T-cell (primary cell): ENCODE measurements at regions not wholly inside any gene's neighbourhood (a gene's known extent, or its start where the extent isn't known, plus 50 kb on each side); places are given as distances from the start of the nearest gene placed in this dataset.

Experiments
- ATAC-seq, 4 experiments: fragments of 200-7000 bp in 3 of 4; fragments of 150-1000 bp in 1 of 4; cut with Tn5 transposase; replicated peaks in 1 of 4; 1 replicate in 3 of 4; 2 replicates in 1 of 4; pipeline ENCODE4 v1.10.0; 2021; ENCODE audit warnings: moderate library complexity in 3 of 4, mild to moderate bottlenecking in 2 of 4, moderate number of reproducible peaks in 1 of 4
- CTCF ChIA-PET, 2 donors: fragments of 300-600 bp; sonication (Branson Sonifier 250); formaldehyde crosslinking; loops; one replicate each; lab custom pipeline; 2022; ENCODE audit warnings: antibody characterized with exemption in 2 of 2; lab: Charles Lee
- POLR2A ChIA-PET, 2 donors: fragments of 300-600 bp; sonication (Branson Sonifier 250); formaldehyde crosslinking; loops; one replicate each; lab custom pipeline; 2022; ENCODE audit warnings: antibody characterized with exemption in 2 of 2; lab: Charles Lee
- DNase-seq, 35 experiments: peaks; one replicate each; pipeline versions ENCODE4 v3.0.0 to v3.0.0-alpha.2; 2013 to 2023
- H3K27ac ChIP-seq: one replicate; pipeline ENCODE4 v1.5.1; 2013; ENCODE audit warnings: low read length
- H3K27me3 ChIP-seq, 2 experiments: replicated peaks in 1 of 2; 1 replicate in 1 of 2; 2 replicates in 1 of 2; pipeline versions ENCODE4 v1.6.1 to v1.7.0; 2013; ENCODE audit warnings: low read length in 1 of 2, mixed read lengths in 1 of 2; ENCODE audit not compliant: control insufficient read depth in 2 of 2, insufficient read depth in 2 of 2; ENCODE audit errors: extremely low read depth in 1 of 2
- H3K36me3 ChIP-seq, 2 donors: 1 replicate in 1 of 2; 2 replicates in 1 of 2; pipeline versions ENCODE4 v1.6.1 to v1.7.0; 2013; ENCODE audit warnings: low read length in 1 of 2; ENCODE audit not compliant: control insufficient read depth in 2 of 2, insufficient read depth in 1 of 2; ENCODE audit errors: extremely low read depth in 1 of 2
- H3K4me1 ChIP-seq, 2 experiments: 1 replicate in 1 of 2; 2 replicates in 1 of 2; pipeline versions ENCODE4 v1.6.1 to v1.7.0; 2013; ENCODE audit warnings: low read length in 2 of 2, mixed read lengths in 1 of 2; ENCODE audit not compliant: insufficient read depth in 2 of 2, control insufficient read depth in 1 of 2; ENCODE audit errors: extremely low read depth in 1 of 2
- H3K4me3 ChIP-seq, 2 donors: 1 replicate in 1 of 2; 2 replicates in 1 of 2; pipeline versions ENCODE4 v1.5.1 to v1.7.0; 2013; ENCODE audit warnings: mild to moderate bottlenecking in 2 of 2, low read length in 1 of 2, moderate library complexity in 1 of 2; ENCODE audit not compliant: control insufficient read depth in 1 of 2; ENCODE audit errors: extremely low read depth in 1 of 2
- H3K9me3 ChIP-seq: 2 replicates; pipeline ENCODE4 v1.7.0; 2013
- H3K27ac Mint-ChIP-seq, 2 donors: one replicate each; pipeline ENCODE4 v1.8.0; 2020 to 2021; ENCODE audit warnings: mild to moderate bottlenecking in 2 of 2, mixed read lengths in 2 of 2
- H3K27me3 Mint-ChIP-seq, 2 donors: one replicate each; pipeline ENCODE4 v1.8.0; 2021 to 2022; ENCODE audit warnings: mixed read lengths in 2 of 2
- H3K36me3 Mint-ChIP-seq: one replicate; pipeline ENCODE4 v1.8.0; 2021; ENCODE audit warnings: mixed read lengths
- H3K4me1 Mint-ChIP-seq, 3 donors: one replicate each; pipeline ENCODE4 v1.8.0; 2020 to 2022; ENCODE audit warnings: mixed read lengths in 3 of 3, mild to moderate bottlenecking in 1 of 3
- H3K4me3 Mint-ChIP-seq, 3 donors: one replicate each; pipeline ENCODE4 v1.8.0; 2020 to 2022; ENCODE audit warnings: mild to moderate bottlenecking in 3 of 3, mixed read lengths in 3 of 3, moderate library complexity in 3 of 3
- H3K9me3 Mint-ChIP-seq, 3 donors: one replicate each; pipeline ENCODE4 v1.8.0; 2020 to 2022; ENCODE audit warnings: mixed read lengths in 3 of 3
- WGBS: methylation state at CpG from one replicate; pipeline ENCODE4 v1.1.5; 2013; ENCODE audit warnings: missing lambda C conversion rate; ENCODE audit not compliant: insufficient coverage; 5-methylcytosine and 5-hydroxymethylcytosine counted together

DNA sequence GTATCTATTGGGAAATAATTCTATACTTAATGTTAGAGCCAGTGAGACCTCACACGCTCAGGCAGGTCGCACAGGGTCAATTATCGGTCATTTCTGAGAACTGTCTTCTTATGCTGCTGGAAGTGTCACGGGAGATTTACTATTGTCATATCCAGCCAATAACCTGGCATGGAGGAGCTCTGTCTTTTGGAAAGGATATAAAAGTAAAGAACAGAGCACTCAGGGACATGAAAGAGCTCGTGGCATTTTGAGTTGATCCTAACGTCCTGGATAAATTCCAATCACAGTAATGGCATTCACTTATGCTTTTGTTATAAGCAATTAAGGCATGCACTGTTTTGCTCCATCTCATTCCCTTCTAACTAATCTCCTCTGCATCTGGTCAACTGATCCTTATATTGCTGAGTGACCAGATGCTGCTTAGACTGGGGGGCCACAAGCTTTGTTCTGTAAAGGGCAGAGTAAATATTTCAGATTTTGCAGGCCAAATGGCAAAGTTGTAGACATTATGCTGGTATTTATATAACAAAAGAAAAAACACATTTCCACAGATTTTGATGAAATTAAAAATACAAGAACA, 453.5 kb upstream of the SMIM21 start:
- Mint-ChIP-seq H3K36me3 (no peaks in the 10 kb centered on the region), H3K27me3 (peaks cover 4 to 10% of the 10 kb centered on the region in 2 donors), H3K4me3 (no peak overlapping the region), H3K4me1 (no peaks in the 10 kb centered on the region), H3K27ac (no peak overlapping the region), H3K9me3 (peaks cover 6 to 12% (median 9%) of the 10 kb centered on the region in 3 donors)
- no peak for ATAC-seq
- ChIA-PET POLR2A (no interaction called here), CTCF (no interaction called here)
- peaks cover 0 to 2% of the 10 kb centered on the region in 2 experiments for H3K27me3 ChIP-seq
- H3K4me1 ChIP-seq: no peaks in the 10 kb centered on the region
- H3K9me3 ChIP-seq: no peaks in the 10 kb centered on the region
- WGBS: 50% methylated on average over 2 of the region's 6 CpGs
- no peaks in the 10 kb centered on the region for H3K36me3 ChIP-seq
- no peak for DNase-seq
- no peak overlapping the region for H3K27ac ChIP-seq
- H3K4me3 ChIP-seq: no peak overlapping the region

DNA sequence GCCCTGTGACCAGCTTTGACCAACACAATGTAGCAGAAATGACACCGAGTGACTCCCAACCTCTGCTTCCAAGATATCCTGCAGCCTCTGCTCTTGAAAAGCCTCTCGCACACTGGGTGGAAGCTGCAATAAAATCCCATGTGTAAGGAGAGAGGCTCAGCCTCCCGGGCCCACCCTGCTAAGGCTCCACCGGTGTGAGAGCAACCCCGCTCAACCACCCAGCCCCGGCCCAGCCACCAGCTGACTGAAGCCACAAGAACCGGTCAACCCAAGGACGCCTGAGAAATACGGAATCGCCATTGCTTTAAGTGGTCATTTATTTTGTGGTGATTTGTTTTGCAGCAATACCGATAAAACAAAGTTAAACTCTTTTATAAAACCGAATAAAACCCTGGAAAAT, 452.8 kb upstream of the SMIM21 start:
- ATAC-seq: no peak
- Mint-ChIP-seq H3K4me1 (no peaks in the 10 kb centered on the region), H3K4me3 (no peak overlapping the region), H3K36me3 (no peaks in the 10 kb centered on the region), H3K27me3 (peaks cover 4 to 10% of the 10 kb centered on the region in 2 donors), H3K27ac (no peak overlapping the region), H3K9me3 (peaks cover 6 to 12% (median 9%) of the 10 kb centered on the region in 3 donors)
- Histone ChIP-seq H3K9me3 (no peaks in the 10 kb centered on the region), H3K4me3 (no peak overlapping the region), H3K36me3 (no peaks in the 10 kb centered on the region), H3K27ac (no peak overlapping the region), H3K27me3 (peaks cover 0 to 2% of the 10 kb centered on the region in 2 experiments), H3K4me1 (no peaks in the 10 kb centered on the region)
- POLR2A ChIA-PET: no interaction called here
- no peak for DNase-seq
- 85% methylated on average over 3 of the region's 12 CpGs for WGBS
- CTCF ChIA-PET: no interaction called here

DNA sequence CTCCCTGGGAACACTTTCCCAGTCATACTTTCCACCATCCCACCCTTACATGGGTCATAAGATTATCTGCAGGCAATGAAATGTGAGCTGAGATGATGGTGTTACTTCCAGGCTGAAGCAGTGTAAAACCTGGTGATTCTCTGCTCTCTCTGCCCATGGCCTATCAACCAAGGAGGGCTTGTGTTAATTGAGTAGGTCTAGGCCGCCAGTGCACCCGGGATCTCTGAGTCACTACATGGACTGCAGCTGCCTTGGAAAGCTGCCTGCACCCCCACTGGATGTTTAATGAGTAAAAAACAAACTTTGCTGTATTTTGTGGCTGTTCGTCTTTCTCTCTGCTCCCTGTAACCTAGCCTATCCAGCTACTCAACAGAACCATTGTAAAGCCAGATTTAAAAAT, 451.7 kb upstream of the SMIM21 start:
- CTCF ChIA-PET: no interaction called here
- H3K4me3 ChIP-seq: no peak overlapping the region
- no peak for ATAC-seq
- no peaks in the 10 kb centered on the region for H3K9me3 ChIP-seq
- no CpG with 5 or more reads among the region's 3 CpGs for WGBS
- no peaks in the 10 kb centered on the region for H3K4me1 Mint-ChIP-seq
- H3K27ac Mint-ChIP-seq: no peak overlapping the region
- no peak for DNase-seq
- no peaks in the 10 kb centered on the region for H3K4me1 ChIP-seq
- H3K27ac ChIP-seq: no peak overlapping the region
- peaks cover 0 to 2% of the 10 kb centered on the region in 2 experiments for H3K27me3 ChIP-seq
- peaks cover 6 to 12% (median 9%) of the 10 kb centered on the region in 3 donors for H3K9me3 Mint-ChIP-seq
- H3K36me3 Mint-ChIP-seq: no peaks in the 10 kb centered on the region
- peaks cover 4 to 10% of the 10 kb centered on the region in 2 donors for H3K27me3 Mint-ChIP-seq
- H3K36me3 ChIP-seq: no peaks in the 10 kb centered on the region
- H3K4me3 Mint-ChIP-seq: no peak overlapping the region
- POLR2A ChIA-PET: no interaction called here

DNA sequence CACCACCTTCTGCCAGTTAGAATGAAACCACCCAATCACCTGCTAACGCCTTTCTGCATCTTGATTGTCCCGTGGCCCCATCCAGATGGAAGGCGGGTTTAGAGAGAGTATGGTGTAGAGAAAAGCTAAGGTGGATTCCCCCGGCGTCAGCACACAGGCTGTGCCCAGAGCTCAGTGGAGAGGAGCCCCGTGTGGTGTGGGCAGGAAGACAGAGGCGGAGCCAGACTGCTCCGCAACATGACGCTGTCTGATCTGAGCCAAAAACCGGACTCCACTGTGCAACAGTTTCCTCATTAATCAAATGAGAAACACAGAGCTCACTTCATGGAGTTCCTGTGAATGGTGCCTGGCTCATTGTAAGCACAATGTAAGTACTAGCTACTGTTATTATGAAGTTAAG, 448.1 kb upstream of the SMIM21 start:
- DNase-seq (no peak), ATAC-seq (no peak)
- no peaks in the 10 kb centered on the region for H3K4me1 ChIP-seq
- H3K9me3 ChIP-seq: no peaks in the 10 kb centered on the region
- Mint-ChIP-seq H3K36me3 (no peaks in the 10 kb centered on the region), H3K4me1 (no peaks in the 10 kb centered on the region), H3K27ac (no peak overlapping the region), H3K27me3 (peaks cover 4 to 13% of the 10 kb centered on the region in 2 donors), H3K9me3 (peaks cover 6 to 12% (median 9%) of the 10 kb centered on the region in 3 donors), H3K4me3 (no peak overlapping the region)
- H3K27ac ChIP-seq: no peak overlapping the region
- POLR2A ChIA-PET: no interaction called here
- 84% methylated on average over 7 of the region's 10 CpGs for WGBS
- CTCF ChIA-PET: no interaction called here
- H3K4me3 ChIP-seq: no peak overlapping the region
- H3K36me3 ChIP-seq: no peaks in the 10 kb centered on the region
- H3K27me3 ChIP-seq: peaks cover 0 to 2% of the 10 kb centered on the region in 2 experiments

- H3K4me3 ChIP-seq: no peak overlapping the region
- H3K4me1 Mint-ChIP-seq: no peaks in the 10 kb centered on the region
- no peak for DNase-seq
- H3K9me3 Mint-ChIP-seq: peaks cover 6 to 12% (median 9%) of the 10 kb centered on the region in 3 donors
- no peak overlapping the region for H3K27ac ChIP-seq
- ATAC-seq: no peak
- H3K36me3 Mint-ChIP-seq: no peaks in the 10 kb centered on the region
- WGBS: 64% methylated on average over 4 of the region's 11 CpGs
- H3K4me3 Mint-ChIP-seq: no peak overlapping the region
- H3K27ac Mint-ChIP-seq: no peak overlapping the region
- no peaks in the 10 kb centered on the region for H3K4me1 ChIP-seq
- POLR2A ChIA-PET: interaction anchor here in 1 of 2 donors (0.6 kb wide), 1 partner anchor 13 kb away, joined by 3 read pairs; no protein-coding TSS in a partner anchor
- H3K9me3 ChIP-seq: no peaks in the 10 kb centered on the region
- H3K27me3 ChIP-seq: no peaks in the 10 kb centered on the region
- CTCF ChIA-PET: no interaction called here
- no peaks in the 10 kb centered on the region for H3K36me3 ChIP-seq
- peaks cover 4 to 13% of the 10 kb centered on the region in 2 donors for H3K27me3 Mint-ChIP-seq
Observed at GRCh38 chr18:75874401-75875089, 447.0 kb upstream of the SMIM21 start.

- Mint-ChIP-seq H3K27me3 (peaks cover 0 to 7% of the 10 kb centered on the region in 2 donors), H3K27ac (no peak overlapping the region), H3K36me3 (no peaks in the 10 kb centered on the region), H3K4me3 (no peak overlapping the region), H3K9me3 (peaks cover 0 to 5% (median 2%) of the 10 kb centered on the region in 3 donors), H3K4me1 (no peaks in the 10 kb centered on the region)
- DNase-seq: no peak
- WGBS: 100% methylated on average over 1 of the region's 3 CpGs
- Histone ChIP-seq H3K27ac (no peak overlapping the region), H3K4me1 (no peaks in the 10 kb centered on the region), H3K27me3 (no peaks in the 10 kb centered on the region), H3K9me3 (no peaks in the 10 kb centered on the region), H3K36me3 (no peaks in the 10 kb centered on the region), H3K4me3 (no peak overlapping the region)
- ChIA-PET POLR2A (no interaction called here), CTCF (no interaction called here)
- no peak for ATAC-seq
Observed at GRCh38 chr18:75871596-75871995, 444.1 kb upstream of the SMIM21 start.
